ENCODE measurements at regions not wholly inside any gene's neighbourhood (a gene's known extent, or its start where the extent isn't known, plus 50 kb on each side); places are given as distances from the start of the nearest gene placed in this dataset.
"Not testable (repeated sequence)": the region's sequence is repeated elsewhere in the genome, so short reads cannot be mapped to it uniquely, and the experiment has no call there.

DNA sequence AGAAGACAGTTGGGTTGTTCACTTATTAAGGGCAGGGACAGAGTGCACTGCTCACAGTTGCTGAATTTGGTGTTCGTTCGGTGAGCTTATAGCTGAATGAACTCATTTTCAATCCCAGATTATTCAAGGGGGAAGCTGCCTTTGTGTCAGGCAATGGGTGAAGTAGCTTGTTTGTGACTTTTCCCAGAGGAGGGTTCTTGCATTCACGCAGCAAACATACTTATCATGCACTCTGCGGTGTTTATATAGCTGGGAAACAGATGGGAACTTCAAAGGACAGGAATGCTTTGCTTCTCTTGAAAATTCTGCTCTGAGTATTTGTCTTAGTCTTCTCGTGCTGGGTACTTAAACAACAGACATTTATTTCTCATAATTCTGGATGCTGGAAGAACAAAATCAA lies 64.7 kb upstream of the ABCA1 start:
- Histone ChIP-seq H3K27me3 (ENCODE audit: control insufficient read depth in 1 of 2, insufficient read depth in 2 of 2, low read length in 2 of 2) (no peaks in the 10 kb centered on the region), H3K4me3 (ENCODE audit: low read length in 2 of 2) (peak overlapping the region in 1 of 2 donors; percentile 22), H3K9ac (ENCODE audit: low read length in 2 of 2) (peak overlapping the region in 1 of 2 donors; percentile 87), H3K9me3 (ENCODE audit: control insufficient read depth in 2 of 2, low read length in 2 of 2) (no peaks in the 10 kb centered on the region), H3K4me1 (ENCODE audit: control insufficient read depth, insufficient read depth, low read length) (peaks cover 38% of the 10 kb centered on the region), H3K27ac (ENCODE audit: low read length) (peak overlapping the region; percentile 97), H3K36me3 (ENCODE audit: control insufficient read depth in 2 of 2, insufficient read depth in 2 of 2, low read length in 2 of 2) (no peaks in the 10 kb centered on the region)

GRCh38 chr9:104993291-104993963 lies 65.5 kb upstream of the ABCA1 start:
- Histone ChIP-seq H3K27me3 (ENCODE audit: control insufficient read depth in 1 of 2, insufficient read depth in 2 of 2, low read length in 2 of 2) (no peaks in the 10 kb centered on the region), H3K4me1 (ENCODE audit: control insufficient read depth, insufficient read depth, low read length) (peaks cover 38% of the 10 kb centered on the region), H3K4me3 (ENCODE audit: low read length in 2 of 2) (peak overlapping the region; percentile 32 to 55), H3K36me3 (ENCODE audit: control insufficient read depth in 2 of 2, insufficient read depth in 2 of 2, low read length in 2 of 2) (no peaks in the 10 kb centered on the region), H3K9ac (ENCODE audit: low read length in 2 of 2) (peak overlapping the region; percentile 60 to 61), H3K9me3 (ENCODE audit: control insufficient read depth in 2 of 2, low read length in 2 of 2) (no peaks in the 10 kb centered on the region), H3K27ac (ENCODE audit: low read length) (peak overlapping the region; percentile 97)

DNA sequence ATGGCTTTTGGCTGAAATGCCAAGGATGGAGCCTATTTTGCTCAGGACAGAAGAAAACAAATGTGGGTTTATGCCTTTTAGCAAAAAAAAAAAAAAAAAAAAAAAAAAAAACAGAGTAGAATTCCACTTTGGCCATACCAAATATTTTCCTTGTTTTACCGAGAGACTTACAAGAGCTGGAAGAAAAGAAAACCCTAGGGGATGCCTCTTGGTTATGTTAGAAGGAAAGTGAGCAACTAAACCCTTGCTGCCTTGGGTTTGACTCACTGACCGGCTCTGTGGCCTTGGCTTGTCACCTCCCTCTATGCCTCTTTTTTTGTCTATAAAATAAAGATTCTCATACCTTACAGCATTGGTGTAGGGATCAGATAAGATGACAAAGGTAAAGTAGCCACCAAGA lies 69.6 kb upstream of the ABCA1 start:
- Histone ChIP-seq H3K27ac (ENCODE audit: low read length) (no peak overlapping the region), H3K27me3 (ENCODE audit: control insufficient read depth in 1 of 2, insufficient read depth in 2 of 2, low read length in 2 of 2) (no peaks in the 10 kb centered on the region), H3K9me3 (ENCODE audit: control insufficient read depth in 2 of 2, low read length in 2 of 2) (no peaks in the 10 kb centered on the region), H3K9ac (ENCODE audit: low read length in 2 of 2) (no peak overlapping the region), H3K36me3 (ENCODE audit: control insufficient read depth in 2 of 2, insufficient read depth in 2 of 2, low read length in 2 of 2) (no peaks in the 10 kb centered on the region), H3K4me3 (ENCODE audit: low read length in 2 of 2) (no peak overlapping the region), H3K4me1 (ENCODE audit: control insufficient read depth, insufficient read depth, low read length) (peaks cover 16% of the 10 kb centered on the region)

- no peaks in the 10 kb centered on the region for H3K27me3 ChIP-seq (ENCODE audit: control insufficient read depth in 1 of 2, insufficient read depth in 2 of 2, low read length in 2 of 2)
- peaks cover under 1% of the 10 kb centered on the region for H3K4me1 ChIP-seq (ENCODE audit: control insufficient read depth, insufficient read depth, low read length)
- H3K4me3 ChIP-seq (ENCODE audit: low read length in 2 of 2), result no peak overlapping the region
- no peak overlapping the region for H3K27ac ChIP-seq (ENCODE audit: low read length)
- no peaks in the 10 kb centered on the region for H3K36me3 ChIP-seq (ENCODE audit: control insufficient read depth in 2 of 2, insufficient read depth in 2 of 2, low read length in 2 of 2)
- H3K9ac ChIP-seq (ENCODE audit: low read length in 2 of 2), result no peak overlapping the region
- H3K9me3 ChIP-seq (ENCODE audit: control insufficient read depth in 2 of 2, low read length in 2 of 2), result no peaks in the 10 kb centered on the region
Observed at GRCh38 chr9:104999136-104999535, 71.2 kb upstream of the ABCA1 start.

DNA sequence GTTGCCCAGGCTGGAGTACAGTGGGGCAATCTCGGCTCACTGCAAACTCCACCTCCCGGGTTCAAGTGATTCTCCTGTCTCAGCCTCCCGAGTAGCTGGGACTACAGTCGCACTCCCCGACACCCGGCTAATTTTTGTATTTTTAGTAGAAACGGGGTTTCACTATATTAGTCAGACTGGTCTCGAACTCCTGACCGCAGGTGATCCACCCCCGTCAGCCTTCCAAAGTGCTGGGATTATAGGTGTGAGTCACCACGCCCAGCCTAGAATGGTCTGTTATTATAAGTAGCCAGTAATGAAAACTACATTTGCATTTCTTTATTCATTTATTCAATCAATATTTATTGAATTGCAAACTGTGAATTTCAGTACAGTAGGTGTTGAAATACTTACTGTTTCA lies 72.6 kb upstream of the ABCA1 start:
- H3K9me3 ChIP-seq (ENCODE audit: control insufficient read depth in 2 of 2, low read length in 2 of 2); H3K36me3 ChIP-seq (ENCODE audit: control insufficient read depth in 2 of 2, insufficient read depth in 2 of 2, low read length in 2 of 2); H3K9ac ChIP-seq (ENCODE audit: low read length in 2 of 2); H3K27me3 ChIP-seq (ENCODE audit: control insufficient read depth in 1 of 2, insufficient read depth in 2 of 2, low read length in 2 of 2); H3K4me3 ChIP-seq (ENCODE audit: low read length in 2 of 2); H3K4me1 ChIP-seq (ENCODE audit: control insufficient read depth, insufficient read depth, low read length); H3K27ac ChIP-seq (ENCODE audit: low read length): not testable (repeated sequence)

- Histone ChIP-seq H3K36me3 (ENCODE audit: control insufficient read depth in 2 of 2, insufficient read depth in 2 of 2, low read length in 2 of 2) (no peaks in the 10 kb centered on the region), H3K27ac (ENCODE audit: low read length) (no peak overlapping the region)
Observed at GRCh38 chr9:105004466-105005090, 76.6 kb upstream of the ABCA1 start.

GRCh38 chr9:105005186-105005585 lies 77.2 kb upstream of the ABCA1 start:
- Histone ChIP-seq H3K4me1 (ENCODE audit: control insufficient read depth, insufficient read depth, low read length) (no peaks in the 10 kb centered on the region), H3K27ac (ENCODE audit: low read length) (no peak overlapping the region), H3K4me3 (ENCODE audit: low read length in 2 of 2) (no peak overlapping the region), H3K9ac (ENCODE audit: low read length in 2 of 2) (no peak overlapping the region), H3K27me3 (ENCODE audit: control insufficient read depth in 1 of 2, insufficient read depth in 2 of 2, low read length in 2 of 2) (no peaks in the 10 kb centered on the region), H3K9me3 (ENCODE audit: control insufficient read depth in 2 of 2, low read length in 2 of 2) (no peaks in the 10 kb centered on the region), H3K36me3 (ENCODE audit: control insufficient read depth in 2 of 2, insufficient read depth in 2 of 2, low read length in 2 of 2) (no peaks in the 10 kb centered on the region)

More at GRCh38 chr9:105004466-105005090, 76.6 kb upstream of the ABCA1 start:
- Histone ChIP-seq H3K9me3 (ENCODE audit: control insufficient read depth in 2 of 2, low read length in 2 of 2) (no peaks in the 10 kb centered on the region), H3K9ac (ENCODE audit: low read length in 2 of 2) (no peak overlapping the region), H3K4me1 (ENCODE audit: control insufficient read depth, insufficient read depth, low read length) (no peaks in the 10 kb centered on the region), H3K4me3 (ENCODE audit: low read length in 2 of 2) (no peak overlapping the region), H3K27me3 (ENCODE audit: control insufficient read depth in 1 of 2, insufficient read depth in 2 of 2, low read length in 2 of 2) (no peaks in the 10 kb centered on the region)

GRCh38 chr9:105006514-105006913 lies 78.6 kb upstream of the ABCA1 start:
- Histone ChIP-seq H3K9ac (ENCODE audit: low read length in 2 of 2) (no peak overlapping the region), H3K36me3 (ENCODE audit: control insufficient read depth in 2 of 2, insufficient read depth in 2 of 2, low read length in 2 of 2) (no peaks in the 10 kb centered on the region), H3K27me3 (ENCODE audit: control insufficient read depth in 1 of 2, insufficient read depth in 2 of 2, low read length in 2 of 2) (no peaks in the 10 kb centered on the region), H3K4me3 (ENCODE audit: low read length in 2 of 2) (no peak overlapping the region), H3K4me1 (ENCODE audit: control insufficient read depth, insufficient read depth, low read length) (no peaks in the 10 kb centered on the region), H3K9me3 (ENCODE audit: control insufficient read depth in 2 of 2, low read length in 2 of 2) (no peaks in the 10 kb centered on the region), H3K27ac (ENCODE audit: low read length) (no peak overlapping the region)

GRCh38 chr9:105007143-105007542 lies 79.2 kb upstream of the ABCA1 start:
- H3K9me3 ChIP-seq (ENCODE audit: control insufficient read depth in 2 of 2, low read length in 2 of 2), result no peaks in the 10 kb centered on the region
- H3K4me3 ChIP-seq (ENCODE audit: low read length in 2 of 2), result no peak overlapping the region
- no peak overlapping the region for H3K27ac ChIP-seq (ENCODE audit: low read length)
- H3K36me3 ChIP-seq (ENCODE audit: control insufficient read depth in 2 of 2, insufficient read depth in 2 of 2, low read length in 2 of 2), result no peaks in the 10 kb centered on the region
- H3K9ac ChIP-seq (ENCODE audit: low read length in 2 of 2), result no peak overlapping the region
- no peaks in the 10 kb centered on the region for H3K4me1 ChIP-seq (ENCODE audit: control insufficient read depth, insufficient read depth, low read length)
- H3K27me3 ChIP-seq (ENCODE audit: control insufficient read depth in 1 of 2, insufficient read depth in 2 of 2, low read length in 2 of 2), result no peaks in the 10 kb centered on the region

DNA sequence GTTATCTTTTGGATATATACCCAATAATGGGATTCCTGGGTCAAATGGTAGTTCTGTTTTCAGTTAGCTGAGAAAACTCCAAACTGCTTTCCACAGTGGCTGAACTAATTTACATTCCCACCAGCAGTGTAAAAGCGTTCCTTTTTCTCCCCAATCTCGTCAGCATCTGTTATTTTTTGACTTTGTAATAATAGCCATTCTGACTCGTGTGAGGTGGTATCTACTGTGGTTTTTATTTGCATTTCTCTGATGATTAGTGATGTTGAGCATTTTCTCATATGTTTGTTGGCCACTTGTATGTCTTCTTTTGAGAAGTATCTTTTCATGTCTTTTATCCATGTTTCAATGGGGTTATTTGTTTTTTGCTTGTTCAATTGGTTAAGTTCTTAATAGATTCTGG lies 82.1 kb upstream of the ABCA1 start:
- not testable (repeated sequence) for H3K27me3 ChIP-seq (ENCODE audit: control insufficient read depth in 1 of 2, insufficient read depth in 2 of 2, low read length in 2 of 2); H3K4me1 ChIP-seq (ENCODE audit: control insufficient read depth, insufficient read depth, low read length); H3K27ac ChIP-seq (ENCODE audit: low read length); H3K9me3 ChIP-seq (ENCODE audit: control insufficient read depth in 2 of 2, low read length in 2 of 2); H3K4me3 ChIP-seq (ENCODE audit: low read length in 2 of 2); H3K9ac ChIP-seq (ENCODE audit: low read length in 2 of 2); H3K36me3 ChIP-seq (ENCODE audit: control insufficient read depth in 2 of 2, insufficient read depth in 2 of 2, low read length in 2 of 2)

- Histone ChIP-seq H3K9ac (ENCODE audit: low read length in 2 of 2) (no peak overlapping the region), H3K9me3 (ENCODE audit: control insufficient read depth in 2 of 2, low read length in 2 of 2) (no peaks in the 10 kb centered on the region), H3K4me1 (ENCODE audit: control insufficient read depth, insufficient read depth, low read length) (no peaks in the 10 kb centered on the region), H3K4me3 (ENCODE audit: low read length in 2 of 2) (no peak overlapping the region), H3K36me3 (ENCODE audit: control insufficient read depth in 2 of 2, insufficient read depth in 2 of 2, low read length in 2 of 2) (no peaks in the 10 kb centered on the region), H3K27me3 (ENCODE audit: control insufficient read depth in 1 of 2, insufficient read depth in 2 of 2, low read length in 2 of 2) (no peaks in the 10 kb centered on the region), H3K27ac (ENCODE audit: low read length) (no peak overlapping the region)
Observed at GRCh38 chr9:105021917-105022316, 94.0 kb upstream of the ABCA1 start.

Measured in stomach smooth muscle (tissue), 2 donors.